Thyroid gland (tissue), 4 donors: ENCODE measurements at regions not wholly inside any gene's neighbourhood (a gene's known extent, or its start where the extent isn't known, plus 50 kb on each side); places are given as distances from the start of the nearest gene placed in this dataset.

Source experiments
- DNase-seq, 2 donors: peaks; one replicate each; pipeline ENCODE4 v3.0.0-alpha.2; 2019
- H3K27ac ChIP-seq, 3 donors: fragments of 200-600 bp; sonication (generic); 1 replicate in 2 of 3; 2 replicates in 1 of 3; pipeline ENCODE4 v1.5.1; 2016 to 2019; ENCODE audit warnings: mild to moderate bottlenecking in 1 of 3, moderate library complexity in 1 of 3
- H3K27me3 ChIP-seq: fragments of 200-600 bp; sonication (generic); one replicate; pipeline ENCODE4 v1.5.1; 2019
- H3K36me3 ChIP-seq, 2 donors: fragments of 200-600 bp; sonication (generic); one replicate each; pipeline ENCODE4 v1.5.1; 2016 to 2019
- H3K4me1 ChIP-seq, 2 donors: fragments of 200-600 bp; sonication (generic); one replicate each; pipeline ENCODE4 v1.5.1; 2017 to 2019
- H3K4me3 ChIP-seq, 3 donors: fragments of 200-600 bp; sonication (generic); replicated peaks in 1 of 3; 1 replicate in 2 of 3; 2 replicates in 1 of 3; pipeline ENCODE4 v1.5.1; 2016; ENCODE audit warnings: mild to moderate bottlenecking in 1 of 3
- H3K9me3 ChIP-seq: fragments of 200-600 bp; sonication (generic); one replicate; pipeline ENCODE4 v1.5.1; 2017
- POLR2A ChIP-seq, 2 donors: fragments of 450-650 bp; IDR thresholded peaks; one replicate each; pipeline ENCODE4 v1.6.1; 2017; ENCODE audit warnings: antibody characterized with exemption in 2 of 2, mild to moderate bottlenecking in 2 of 2, moderate library complexity in 1 of 2
- WGBS, 2 donors: methylation state at CpG; one replicate each; pipeline ENCODE4 v1.1.5; 2017; 5-methylcytosine and 5-hydroxymethylcytosine counted together
- intact Hi-C: fragments of 100-400 bp; cut with DNase I; formaldehyde crosslinking; loops from one replicate; pipeline ENCODE4 v1.15.1; 2023
- TF ChIP-seq, protein P1 (sequence below), 6 experiments: fragments of 200-600 bp in 3 of 6; fragments of 450-650 bp in 3 of 6; sonication (generic) in 3 of 6; IDR thresholded peaks; one replicate each; pipeline ENCODE4 v1.5.1; 2016 to 2019; ENCODE audit warnings: antibody characterized with exemption in 6 of 6, mild to moderate bottlenecking in 2 of 6, inconsistent platforms in 1 of 6, moderate library complexity in 1 of 6

DNA sequence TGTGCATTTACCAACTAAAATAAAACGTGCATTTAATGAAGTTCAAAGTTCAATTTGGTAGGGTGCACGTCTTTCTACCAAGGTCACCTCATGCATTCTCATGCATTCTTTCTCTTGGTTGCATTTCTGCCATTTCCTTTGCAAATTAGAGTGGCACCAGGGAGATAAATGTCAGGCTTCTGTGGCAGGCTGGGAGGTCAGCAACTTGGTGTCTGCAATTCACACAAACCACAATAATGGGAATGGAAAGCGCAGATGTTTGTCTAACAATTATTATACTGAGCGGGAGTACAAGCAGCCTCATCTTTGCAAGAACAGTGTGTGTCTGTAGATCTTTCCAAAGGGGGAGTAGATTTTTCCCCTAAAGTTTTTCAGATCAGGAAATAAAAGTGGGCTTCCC is 411.7 kb downstream of the DMRT2 start:
- DNase-seq = no peak
- intact Hi-C loops = no loop called here
- H3K36me3 ChIP-seq = no peaks in the 10 kb centered on the region
- no peaks in the 10 kb centered on the region for H3K4me1 ChIP-seq
- H3K27ac ChIP-seq = no peak overlapping the region
- no peaks in the 10 kb centered on the region for H3K27me3 ChIP-seq
- TF ChIP-seq POLR2A (IDR thresholded peaks at IDR 0.05) = no peak
- TF ChIP-seq, protein P1, sequence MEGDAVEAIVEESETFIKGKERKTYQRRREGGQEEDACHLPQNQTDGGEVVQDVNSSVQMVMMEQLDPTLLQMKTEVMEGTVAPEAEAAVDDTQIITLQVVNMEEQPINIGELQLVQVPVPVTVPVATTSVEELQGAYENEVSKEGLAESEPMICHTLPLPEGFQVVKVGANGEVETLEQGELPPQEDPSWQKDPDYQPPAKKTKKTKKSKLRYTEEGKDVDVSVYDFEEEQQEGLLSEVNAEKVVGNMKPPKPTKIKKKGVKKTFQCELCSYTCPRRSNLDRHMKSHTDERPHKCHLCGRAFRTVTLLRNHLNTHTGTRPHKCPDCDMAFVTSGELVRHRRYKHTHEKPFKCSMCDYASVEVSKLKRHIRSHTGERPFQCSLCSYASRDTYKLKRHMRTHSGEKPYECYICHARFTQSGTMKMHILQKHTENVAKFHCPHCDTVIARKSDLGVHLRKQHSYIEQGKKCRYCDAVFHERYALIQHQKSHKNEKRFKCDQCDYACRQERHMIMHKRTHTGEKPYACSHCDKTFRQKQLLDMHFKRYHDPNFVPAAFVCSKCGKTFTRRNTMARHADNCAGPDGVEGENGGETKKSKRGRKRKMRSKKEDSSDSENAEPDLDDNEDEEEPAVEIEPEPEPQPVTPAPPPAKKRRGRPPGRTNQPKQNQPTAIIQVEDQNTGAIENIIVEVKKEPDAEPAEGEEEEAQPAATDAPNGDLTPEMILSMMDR (IDR thresholded peaks at IDR 0.05) = no peak
- H3K9me3 ChIP-seq = no peaks in the 10 kb centered on the region
- no peak overlapping the region for H3K4me3 ChIP-seq
- WGBS, 2 donors = 83 to 84% methylated on average over 4 of the region's 4 CpGs

DNA sequence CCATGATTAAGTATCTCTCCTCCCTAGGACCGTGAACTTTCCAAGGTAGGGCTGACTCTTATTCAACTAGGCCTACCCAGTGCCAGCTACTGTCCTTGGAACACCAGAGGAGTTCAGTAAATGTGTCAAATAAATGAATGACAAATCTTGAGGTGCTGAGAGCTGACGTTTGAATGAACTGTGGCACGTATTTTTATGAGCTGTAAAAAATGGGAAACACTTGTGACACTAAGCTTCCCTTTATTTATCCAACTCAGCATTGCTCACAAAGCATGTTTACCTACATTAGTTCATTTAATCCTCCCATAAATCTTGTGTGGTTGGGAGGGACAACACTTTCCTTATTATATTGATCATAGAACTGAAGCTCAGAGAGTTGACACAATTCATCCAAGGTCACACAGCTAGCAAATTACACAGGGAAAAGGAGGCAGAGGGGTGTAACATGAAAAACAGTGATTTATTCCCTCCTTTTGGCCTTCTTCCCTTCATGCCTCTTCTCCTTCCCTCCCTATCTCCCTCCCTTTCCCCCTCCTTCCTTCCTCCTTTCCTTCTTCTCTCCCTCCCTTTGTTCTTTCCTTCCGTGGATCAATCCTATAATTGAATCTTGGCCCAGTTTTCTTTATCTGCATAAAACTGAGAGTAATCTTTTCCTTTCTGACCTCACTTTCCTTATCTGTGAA is 412.6 kb downstream of the DMRT2 start:
- TF ChIP-seq POLR2A (IDR thresholded peaks at IDR 0.05) = no peak
- TF ChIP-seq, protein P1 (IDR thresholded peaks at IDR 0.05) = no peak
- H3K27ac ChIP-seq = no peak overlapping the region
- no peaks in the 10 kb centered on the region for H3K9me3 ChIP-seq
- no peak overlapping the region for H3K4me3 ChIP-seq
- intact Hi-C loops = no loop called here
- no peaks in the 10 kb centered on the region for H3K4me1 ChIP-seq
- WGBS, 2 donors = 82 to 87% methylated on average over 4 of the region's 4 CpGs
- H3K36me3 ChIP-seq = no peaks in the 10 kb centered on the region
- H3K27me3 ChIP-seq = no peaks in the 10 kb centered on the region
- DNase-seq = no peak

DNA sequence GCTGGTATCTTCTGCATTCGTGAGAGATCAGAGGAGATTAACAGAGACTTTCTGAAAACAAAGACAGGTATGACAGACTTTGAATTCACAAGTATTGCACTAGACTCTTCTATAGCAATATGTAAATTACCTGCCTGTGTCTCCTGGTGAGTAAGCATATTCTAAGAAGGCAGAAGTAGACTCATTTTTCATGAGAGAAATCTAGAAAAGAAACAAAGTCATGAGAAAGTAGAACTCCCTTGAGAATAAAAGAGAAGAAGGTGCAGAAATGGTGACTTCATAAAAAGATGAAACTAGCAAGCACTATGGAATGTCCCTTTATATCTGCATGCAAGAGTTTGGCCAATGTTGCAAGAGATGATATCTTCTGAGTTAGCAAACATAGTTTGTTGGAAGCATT is 419.8 kb downstream of the DMRT2 start:
- Histone ChIP-seq H3K36me3 (no peaks in the 10 kb centered on the region), H3K4me3 (no peak overlapping the region), H3K4me1 (no peaks in the 10 kb centered on the region), H3K9me3 (no peaks in the 10 kb centered on the region), H3K27ac (no peak overlapping the region), H3K27me3 (no peaks in the 10 kb centered on the region)
- TF ChIP-seq, protein P1 (IDR thresholded peaks at IDR 0.05) = no peak
- TF ChIP-seq POLR2A (IDR thresholded peaks at IDR 0.05) = no peak
- 73 to 83% methylated on average over 1 of the region's 1 CpG for WGBS, 2 donors
- intact Hi-C loops = no loop called here
- no peak for DNase-seq

DNA sequence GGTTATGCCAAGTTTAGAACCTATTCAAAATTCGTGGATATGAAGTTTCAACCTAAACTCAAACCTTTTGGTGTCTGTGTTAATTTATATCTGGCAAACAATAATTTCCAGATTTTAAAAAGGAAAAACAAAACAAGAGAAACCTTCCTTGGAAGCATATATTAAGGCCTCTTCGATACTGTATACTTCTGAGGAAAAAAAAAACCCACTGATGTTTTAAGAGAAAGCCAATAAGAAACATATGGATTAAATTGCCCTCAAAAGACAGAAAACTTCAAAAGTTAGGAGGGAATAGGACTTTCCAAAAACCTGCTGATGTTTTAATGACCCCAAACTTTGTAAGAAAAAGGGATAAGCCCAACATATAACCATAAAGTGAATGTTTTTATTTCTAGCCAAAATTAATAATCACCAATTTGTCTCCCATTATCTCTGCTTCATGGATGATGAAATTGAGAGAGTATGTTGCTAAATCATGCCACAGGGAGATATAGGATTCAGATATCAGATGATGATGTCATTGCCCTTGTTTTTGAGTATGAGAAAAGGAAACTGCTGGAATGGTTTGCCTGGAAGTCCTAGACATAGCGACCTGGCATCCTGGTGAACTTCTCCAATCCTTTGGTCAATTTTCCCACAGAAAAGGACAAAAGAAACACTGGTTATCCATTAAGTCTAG is 423.9 kb downstream of the DMRT2 start:
- Histone ChIP-seq H3K27me3 (no peaks in the 10 kb centered on the region), H3K27ac (no peak overlapping the region), H3K9me3 (no peaks in the 10 kb centered on the region), H3K4me1 (no peaks in the 10 kb centered on the region), H3K36me3 (no peaks in the 10 kb centered on the region), H3K4me3 (no peak overlapping the region)
- 54 to 69% methylated on average over 3 of the region's 3 CpGs for WGBS, 2 donors
- no peak for DNase-seq
- intact Hi-C loops = no loop called here
- no peak for TF ChIP-seq POLR2A (IDR thresholded peaks at IDR 0.05)
- TF ChIP-seq, protein P1 (IDR thresholded peaks at IDR 0.05) = no peak

DNA sequence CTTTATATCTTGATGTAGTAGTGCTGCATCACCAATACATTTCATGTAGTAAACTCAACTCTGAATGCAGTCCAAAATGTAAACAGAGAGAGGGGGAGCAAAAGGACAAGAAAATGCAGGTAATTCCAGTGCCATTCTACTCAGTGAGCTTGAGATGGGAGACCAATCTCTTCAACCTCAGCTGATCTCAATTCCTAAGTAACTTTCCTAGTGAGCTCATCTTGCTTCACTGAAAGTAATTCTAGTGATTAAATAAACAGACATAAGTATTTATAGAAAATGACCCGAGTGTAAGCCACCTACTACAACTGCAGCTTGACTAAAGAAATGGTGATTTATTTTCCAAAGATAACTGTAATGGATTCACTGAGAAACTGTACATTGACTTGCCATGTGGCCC is 424.5 kb downstream of the DMRT2 start:
- Histone ChIP-seq H3K4me3 (no peak overlapping the region), H3K27me3 (no peaks in the 10 kb centered on the region), H3K9me3 (no peaks in the 10 kb centered on the region), H3K27ac (no peak overlapping the region), H3K36me3 (no peaks in the 10 kb centered on the region), H3K4me1 (no peaks in the 10 kb centered on the region)
- intact Hi-C loops = no loop called here
- DNase-seq = no peak
- 40 to 51% methylated on average over 1 of the region's 1 CpG for WGBS, 2 donors
- no peak for TF ChIP-seq POLR2A (IDR thresholded peaks at IDR 0.05)
- TF ChIP-seq, protein P1 (IDR thresholded peaks at IDR 0.05) = no peak
